Thymus (tissue), 11 donors: ENCODE measurements at regions not wholly inside any gene's neighbourhood (a gene's known extent, or its start where the extent isn't known, plus 50 kb on each side); places are given as distances from the start of the nearest gene placed in this dataset.
"Not testable (repeated sequence)": the region's sequence is repeated elsewhere in the genome, so short reads cannot be mapped to it uniquely, and the experiment has no call there.

Experiments
- DNase-seq, 9 donors: peaks; one replicate each; pipeline ENCODE4 v3.0.0-alpha.2; 2013; ENCODE audit warnings: low spot score in 9 of 9, low read depth in 6 of 9, missing footprints in 1 of 9
- H3K27ac ChIP-seq, 2 donors: one replicate each; pipeline ENCODE4 v1.5.1; 2013; ENCODE audit warnings: control low read depth in 1 of 2, low read depth in 1 of 2, low read length in 1 of 2, mild to moderate bottlenecking in 1 of 2, moderate library complexity in 1 of 2
- H3K27me3 ChIP-seq, 2 donors: one replicate each; pipeline ENCODE4 v1.5.1; 2013; ENCODE audit warnings: low read length in 1 of 2; ENCODE audit not compliant: control insufficient read depth in 2 of 2, insufficient read depth in 1 of 2
- H3K36me3 ChIP-seq, 2 donors: one replicate each; pipeline ENCODE4 v1.5.1; 2013; ENCODE audit warnings: low read length in 1 of 2, mild to moderate bottlenecking in 1 of 2, moderate library complexity in 1 of 2; ENCODE audit not compliant: control insufficient read depth in 2 of 2, insufficient read depth in 2 of 2
- H3K4me1 ChIP-seq, 2 donors: one replicate each; pipeline ENCODE4 v1.5.1; 2013; ENCODE audit warnings: low read length in 2 of 2; ENCODE audit not compliant: control insufficient read depth in 2 of 2, insufficient read depth in 2 of 2
- H3K4me3 ChIP-seq, 2 donors: one replicate each; pipeline ENCODE4 v1.5.1; 2013; ENCODE audit warnings: low read length in 2 of 2, control low read depth in 1 of 2, mild to moderate bottlenecking in 1 of 2
- H3K9me3 ChIP-seq, 2 donors: one replicate each; pipeline ENCODE4 v1.5.1; 2013; ENCODE audit warnings: low read length in 1 of 2, mild to moderate bottlenecking in 1 of 2; ENCODE audit not compliant: control insufficient read depth in 2 of 2, insufficient read depth in 1 of 2
- WGBS: extraction: QIAGEN DNeasy Blood & Tissue Kit; methylation state at CpG from one replicate; pipeline ENCODE4 v1.1.7; 2013; 5-methylcytosine and 5-hydroxymethylcytosine counted together
- donor health status: healthy.

DNA sequence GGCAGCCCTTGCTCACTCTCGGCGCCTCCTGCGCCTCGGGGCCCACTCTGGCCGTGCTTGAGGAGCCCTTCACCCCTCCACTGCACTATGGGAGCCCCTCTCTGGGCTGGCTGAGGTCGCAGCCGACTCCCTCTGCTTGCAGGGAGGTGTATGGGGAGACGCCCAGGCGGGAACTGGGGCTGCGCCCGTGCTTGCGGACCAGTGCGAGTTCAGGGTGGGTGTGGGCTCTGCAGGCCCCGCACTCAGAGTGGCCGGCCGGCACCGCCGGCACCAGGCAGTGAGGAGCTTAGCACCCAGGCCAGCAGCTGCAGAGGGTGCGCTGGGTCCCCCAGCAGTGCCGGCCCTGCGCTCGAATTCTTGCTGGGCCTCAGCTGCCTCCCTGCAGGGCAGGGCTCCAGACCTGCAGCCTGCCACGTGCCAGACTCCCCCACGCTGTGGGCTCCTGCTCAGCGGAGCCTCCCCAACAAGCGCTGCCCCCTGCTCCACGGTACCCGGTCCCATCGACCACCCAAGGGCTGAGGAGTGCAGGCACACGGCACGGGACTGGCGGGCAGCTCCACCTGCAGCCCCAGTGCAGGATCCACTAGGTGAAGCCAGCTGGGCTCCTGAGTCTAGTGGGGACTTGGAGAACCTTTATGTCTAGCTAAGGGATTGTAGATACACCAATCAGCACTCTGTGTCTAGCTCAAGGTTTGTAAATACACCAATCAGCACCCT, 54.0 kb upstream of the WWC2 start:
- not testable (repeated sequence) for DNase-seq, H3K27ac ChIP-seq, H3K9me3 ChIP-seq, H3K27me3 ChIP-seq, H3K4me3 ChIP-seq, H3K36me3 ChIP-seq, H3K4me1 ChIP-seq
- WGBS: 97% methylated on average over 32 of the region's 32 CpGs

DNA sequence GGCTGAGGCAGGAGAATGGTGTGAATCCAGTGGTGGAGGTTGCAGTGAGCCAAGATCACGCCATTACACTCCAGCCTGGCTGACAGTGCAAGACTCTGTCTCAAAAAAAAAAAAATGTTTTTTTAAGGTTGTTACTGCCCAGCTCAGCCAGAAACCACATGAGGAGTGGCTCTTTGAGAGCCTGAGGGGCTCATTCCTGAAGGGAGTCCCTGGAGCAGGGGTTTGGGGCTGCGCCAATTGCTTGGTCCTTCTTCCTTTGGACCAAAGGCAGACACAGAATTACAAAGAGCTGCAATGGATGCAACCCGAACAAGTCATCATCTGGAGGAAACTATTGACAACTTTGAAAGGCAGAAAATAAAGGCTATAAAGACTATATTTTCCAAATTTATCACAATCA, 60.6 kb upstream of the WWC2 start:
- no peak for DNase-seq
- no peaks in the 10 kb centered on the region for H3K36me3 ChIP-seq
- no peak overlapping the region for H3K4me3 ChIP-seq
- no peaks in the 10 kb centered on the region for H3K9me3 ChIP-seq
- no peak overlapping the region for H3K27ac ChIP-seq
- H3K27me3 ChIP-seq: no peaks in the 10 kb centered on the region
- WGBS: 91% methylated on average over 3 of the region's 3 CpGs
- no peaks in the 10 kb centered on the region for H3K4me1 ChIP-seq

DNA sequence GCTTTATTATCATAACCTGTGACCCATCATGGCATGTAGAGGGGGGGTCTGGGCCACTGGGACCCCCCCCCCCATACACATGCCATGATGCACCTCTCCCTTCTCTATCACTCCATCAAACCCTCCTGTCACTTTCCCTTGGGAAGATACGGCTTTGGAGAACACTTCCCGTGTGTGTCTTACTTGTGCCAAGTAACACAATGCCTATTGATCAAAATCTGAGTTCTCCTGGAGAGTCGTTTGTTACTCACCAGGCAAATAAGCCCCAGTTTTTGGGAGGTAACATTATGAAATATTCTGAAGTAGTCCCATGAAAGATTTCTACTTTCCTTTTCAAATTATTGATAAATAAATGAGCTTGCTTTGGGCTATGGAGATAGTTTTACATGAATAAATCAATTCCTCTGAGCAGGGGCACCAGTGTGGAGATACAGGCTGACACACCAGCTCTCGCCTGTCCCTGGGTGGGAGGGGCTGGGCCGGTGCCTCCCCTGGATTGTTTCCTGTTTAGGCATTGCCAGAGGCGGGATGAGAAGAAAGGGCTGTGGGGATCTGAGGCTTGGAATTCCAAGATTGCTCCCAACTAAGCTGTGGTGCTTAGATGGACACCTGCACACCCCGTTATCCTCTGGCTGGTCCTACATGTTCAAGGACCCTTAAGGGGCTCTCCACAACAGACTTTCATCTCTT, 63.2 kb upstream of the WWC2 start:
- H3K9me3 ChIP-seq: no peaks in the 10 kb centered on the region
- no peak for DNase-seq
- H3K27me3 ChIP-seq: no peaks in the 10 kb centered on the region
- WGBS: 68% methylated on average over 7 of the region's 7 CpGs
- H3K27ac ChIP-seq: no peak overlapping the region
- no peaks in the 10 kb centered on the region for H3K36me3 ChIP-seq
- H3K4me1 ChIP-seq: no peaks in the 10 kb centered on the region
- H3K4me3 ChIP-seq: no peak overlapping the region

DNA sequence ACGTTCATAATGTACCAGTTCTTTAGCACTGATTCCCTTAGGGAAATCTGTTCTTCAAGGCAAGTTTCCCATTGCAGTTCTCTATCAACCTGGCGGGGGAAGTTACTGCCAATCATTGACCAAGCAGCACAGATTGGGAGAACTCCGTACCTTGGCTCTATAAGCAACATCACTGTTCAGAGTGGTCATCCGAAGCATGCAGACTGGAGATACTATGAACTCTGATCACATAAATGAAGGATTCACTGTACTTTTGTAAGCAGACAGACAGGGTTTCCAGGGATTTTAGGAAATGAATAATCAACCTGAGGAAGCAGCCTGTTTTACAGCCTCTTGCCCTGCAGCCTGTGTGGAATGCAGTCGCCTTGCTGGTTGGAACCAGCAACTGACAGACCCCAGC, 63.8 kb upstream of the WWC2 start:
- Histone ChIP-seq H3K4me3 (no peak overlapping the region), H3K36me3 (no peaks in the 10 kb centered on the region), H3K27me3 (no peaks in the 10 kb centered on the region), H3K9me3 (no peaks in the 10 kb centered on the region), H3K4me1 (no peaks in the 10 kb centered on the region), H3K27ac (no peak overlapping the region)
- DNase-seq: no peak
- 93% methylated on average over 5 of the region's 5 CpGs for WGBS

DNA sequence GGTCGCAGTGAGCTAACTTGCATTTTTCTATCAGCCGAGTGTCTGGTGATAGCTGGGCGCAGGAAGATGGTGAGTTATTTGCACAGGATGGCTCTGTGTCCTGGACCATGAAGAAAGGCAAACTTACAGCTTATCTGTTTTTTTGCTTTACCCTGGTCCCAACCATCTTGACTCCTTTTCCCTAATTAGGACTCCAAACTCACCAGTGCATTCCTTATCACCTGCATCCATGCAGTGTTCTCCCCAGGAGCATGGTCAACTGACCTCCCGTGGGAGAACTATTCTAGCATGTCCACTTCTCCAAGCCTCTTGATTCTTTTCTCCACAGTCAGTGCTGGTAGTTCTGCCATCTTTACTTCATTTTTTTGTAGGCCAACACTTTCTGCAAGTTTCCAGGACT, 68.2 kb upstream of the WWC2 start:
- no peaks in the 10 kb centered on the region for H3K36me3 ChIP-seq
- no peaks in the 10 kb centered on the region for H3K4me1 ChIP-seq
- WGBS: 94% methylated on average over 4 of the region's 4 CpGs
- H3K27ac ChIP-seq: no peak overlapping the region
- no peak overlapping the region for H3K4me3 ChIP-seq
- no peak for DNase-seq
- no peaks in the 10 kb centered on the region for H3K9me3 ChIP-seq
- no peaks in the 10 kb centered on the region for H3K27me3 ChIP-seq

DNA sequence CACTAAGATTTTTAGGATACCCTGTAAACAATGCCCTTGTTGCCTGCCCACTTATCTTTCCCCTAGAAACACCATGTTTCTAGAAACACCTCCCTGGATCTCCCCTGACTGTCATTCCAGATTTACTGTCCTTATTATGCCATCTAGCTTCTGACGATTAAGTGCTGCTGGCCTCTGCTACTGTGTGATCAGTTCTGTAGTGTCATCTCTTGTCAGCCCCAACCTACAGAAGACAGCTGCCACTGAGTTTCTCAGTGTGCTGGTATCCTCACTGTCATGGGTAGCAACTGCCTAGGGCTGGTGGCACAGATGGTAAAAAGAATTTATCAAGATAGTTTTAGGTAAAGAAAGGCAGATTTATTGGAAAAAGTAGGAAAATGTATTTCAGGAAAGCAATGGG, 68.7 kb upstream of the WWC2 start:
- no peaks in the 10 kb centered on the region for H3K36me3 ChIP-seq
- H3K27me3 ChIP-seq: no peaks in the 10 kb centered on the region
- 78% methylated on average over 1 of the region's 1 CpG for WGBS
- H3K27ac ChIP-seq: no peak overlapping the region
- H3K9me3 ChIP-seq: no peaks in the 10 kb centered on the region
- no peak overlapping the region for H3K4me3 ChIP-seq
- H3K4me1 ChIP-seq: no peaks in the 10 kb centered on the region
- no peak for DNase-seq

DNA sequence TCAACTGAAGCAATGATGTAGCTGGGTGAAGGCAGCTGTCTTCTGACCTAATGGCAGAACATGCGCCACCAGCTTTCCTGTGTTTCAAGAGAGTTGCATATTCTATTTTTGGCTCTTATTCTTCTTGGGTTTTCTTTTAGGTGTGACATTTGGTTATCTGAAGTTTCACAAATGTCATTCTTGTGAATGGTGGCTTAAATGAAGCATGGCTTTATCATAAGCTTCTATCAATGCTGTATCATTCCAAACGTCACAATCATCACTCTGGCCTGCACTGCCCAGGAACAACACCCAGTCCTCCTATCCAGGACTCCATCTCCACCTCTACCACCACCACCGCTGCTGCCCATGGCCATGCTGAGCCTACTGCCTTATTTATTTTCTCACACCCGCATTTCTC, 69.7 kb upstream of the WWC2 start:
- WGBS: 94% methylated on average over 4 of the region's 4 CpGs
- Histone ChIP-seq H3K4me1 (no peaks in the 10 kb centered on the region), H3K27me3 (no peaks in the 10 kb centered on the region)

DNA sequence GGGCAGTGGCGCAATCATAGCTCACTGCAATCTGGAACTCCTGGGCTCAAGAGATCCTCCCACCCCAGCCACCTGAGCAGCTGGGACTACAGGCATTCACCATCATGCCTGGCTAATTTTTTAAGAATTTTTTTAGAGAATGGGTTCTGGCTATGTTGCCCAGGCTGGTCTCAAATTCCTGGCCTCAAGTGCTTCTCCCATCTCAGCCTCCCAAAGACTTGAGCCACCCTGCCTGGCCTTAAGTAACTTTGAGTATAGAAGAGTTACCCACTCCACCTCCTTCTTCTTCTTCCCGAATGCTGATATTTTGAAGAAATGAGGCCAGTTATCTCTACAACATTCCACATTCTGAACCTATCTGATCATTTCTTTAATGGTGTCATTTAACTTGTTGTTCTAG, 72.4 kb upstream of the WWC2 start:
- 92% methylated on average over 2 of the region's 2 CpGs for WGBS

More for the DNA sequence above, 69.7 kb upstream of the WWC2 start:
- Histone ChIP-seq H3K27ac (no peak overlapping the region), H3K36me3 (no peaks in the 10 kb centered on the region), H3K9me3 (no peaks in the 10 kb centered on the region), H3K4me3 (no peak overlapping the region)
- DNase-seq: no peak

DNA sequence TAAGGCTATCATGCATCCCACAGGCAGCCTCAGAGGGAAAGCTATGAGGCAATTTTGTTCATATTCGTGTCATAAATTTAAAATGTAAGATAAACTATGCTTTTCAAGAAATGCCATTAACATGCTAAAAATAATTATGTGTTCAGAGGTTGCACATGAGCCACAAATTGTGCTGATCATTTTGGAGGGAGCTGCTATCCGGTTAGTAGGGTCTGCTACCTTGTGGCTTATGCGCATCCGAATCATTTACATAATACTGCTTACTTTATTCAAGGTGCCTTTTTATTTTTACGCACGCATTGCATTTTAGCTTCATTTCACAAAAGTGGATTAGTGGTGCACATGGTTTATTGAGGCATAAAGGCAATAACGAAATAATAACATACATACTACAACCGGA, 76.4 kb upstream of the WWC2 start:
- Histone ChIP-seq H3K36me3 (no peaks in the 10 kb centered on the region), H3K9me3 (no peaks in the 10 kb centered on the region), H3K27me3 (no peaks in the 10 kb centered on the region), H3K4me3 (no peak overlapping the region), H3K27ac (no peak overlapping the region), H3K4me1 (no peaks in the 10 kb centered on the region)
- no peak for DNase-seq
- WGBS: 96% methylated on average over 8 of the region's 8 CpGs

More for the DNA sequence above, 72.4 kb upstream of the WWC2 start:
- no peaks in the 10 kb centered on the region for H3K4me1 ChIP-seq
- no peak for DNase-seq
- H3K4me3 ChIP-seq: no peak overlapping the region
- no peak overlapping the region for H3K27ac ChIP-seq
- no peaks in the 10 kb centered on the region for H3K36me3 ChIP-seq
- H3K27me3 ChIP-seq: no peaks in the 10 kb centered on the region
- no peaks in the 10 kb centered on the region for H3K9me3 ChIP-seq
